H1 (cell line): ENCODE measurements at regions not wholly inside any gene's neighbourhood (a gene's known extent, or its start where the extent isn't known, plus 50 kb on each side); places are given as distances from the start of the nearest gene placed in this dataset.
A peak's percentile ranks its signal among the peaks of the same experiment; 100 is the strongest.

Source experiments
- CTCF ChIA-PET: fragments of 300-600 bp; sonication (Branson Sonifier 250); formaldehyde crosslinking; loops from one replicate; lab custom pipeline; 2021; ENCODE audit not compliant: partially characterized antibody; lab: Charles Lee
- POLR2A ChIA-PET: fragments of 300-600 bp; sonication (Branson Sonifier 250); formaldehyde crosslinking; loops from one replicate; lab custom pipeline; 2021; ENCODE audit warnings: inconsistent platforms; ENCODE audit not compliant: partially characterized antibody; lab: Charles Lee
- DNase-seq, 2 experiments: peaks; one replicate each; pipeline versions ENCODE4 v3.0.0 to v3.0.0-alpha.2; 2010 to 2022; ENCODE audit warnings: low spot score in 2 of 2, low read depth in 1 of 2, mixed read lengths in 1 of 2
- FAIRE-seq: peaks from 2 replicates; lab custom pipeline; 2011; peaks lifted over from hg19 to GRCh38; lab: Jason Lieb, UNC
- H2AFZ ChIP-seq: 2 replicates; pipeline ENCODE4 v1.8.1; 2012; ENCODE audit warnings: low read length, inconsistent platforms
- H2AK5ac ChIP-seq: 2 replicates; pipeline ENCODE4 v1.6.1; 2013; ENCODE audit warnings: low read depth, low read length
- H2BK120ac ChIP-seq: replicated peaks from 2 replicates; pipeline ENCODE3; 2013; ENCODE audit warnings: low read depth, low read length, inconsistent platforms
- H2BK12ac ChIP-seq: 2 replicates; pipeline ENCODE4 v1.6.1; 2013; ENCODE audit warnings: low read depth, low read length
- H2BK15ac ChIP-seq: 2 replicates; pipeline ENCODE4 v1.6.1; 2013; ENCODE audit warnings: low read length
- H2BK20ac ChIP-seq: 2 replicates; pipeline ENCODE4 v1.6.1; 2013; ENCODE audit warnings: low read length
- H2BK5ac ChIP-seq: 2 replicates; pipeline ENCODE4 v1.6.1; 2013; ENCODE audit warnings: low read depth, low read length
- H3K14ac ChIP-seq: 2 replicates; pipeline ENCODE4 v1.6.1; 2013; ENCODE audit warnings: inconsistent platforms; ENCODE audit not compliant: insufficient read length
- H3K18ac ChIP-seq: 2 replicates; pipeline ENCODE4 v1.6.1; 2013; ENCODE audit warnings: low read length; ENCODE audit errors: extremely low read depth
- H3K23ac ChIP-seq: 2 replicates; pipeline ENCODE4 v1.6.1; 2013; ENCODE audit warnings: inconsistent platforms; ENCODE audit not compliant: insufficient read length
- H3K23me2 ChIP-seq: 2 replicates; pipeline ENCODE4 v1.6.1; 2013; ENCODE audit warnings: low read depth, low read length
- H3K27ac ChIP-seq: 2 replicates; pipeline ENCODE4 v1.6.1; 2011; ENCODE audit warnings: low read depth, low read length, inconsistent platforms
- H3K27me3 ChIP-seq, 4 experiments: replicated peaks in 1 of 4; 1 replicate in 1 of 4; 2 replicates in 3 of 4; pipeline versions ENCODE4 v1.6.1 to v1.8.1; 2011 to 2013; ENCODE audit warnings: low read length in 3 of 4, mild to moderate bottlenecking in 3 of 4, inconsistent platforms in 2 of 4, mixed read lengths in 2 of 4, moderate library complexity in 1 of 4; ENCODE audit not compliant: control insufficient read depth in 3 of 4, insufficient read depth in 3 of 4; ENCODE audit errors: extremely low read depth in 1 of 4
- H3K36me3 ChIP-seq, 4 experiments: 2 replicates each; pipeline versions ENCODE4 v1.6.1 to v1.8.1; 2011 to 2013; ENCODE audit warnings: mild to moderate bottlenecking in 4 of 4, low read length in 3 of 4, moderate library complexity in 2 of 4, control low read depth in 1 of 4, inconsistent platforms in 1 of 4; ENCODE audit not compliant: insufficient read depth in 4 of 4, control insufficient read depth in 2 of 4
- H3K4ac ChIP-seq: replicated peaks from 2 replicates; pipeline ENCODE3; 2013; ENCODE audit warnings: low read length, low read depth, mixed read lengths, inconsistent platforms; ENCODE audit not compliant: insufficient read length
- H3K4me1 ChIP-seq, 4 experiments: replicated peaks in 1 of 4; 1 replicate in 1 of 4; 2 replicates in 3 of 4; pipeline versions ENCODE4 v1.6.1 to v1.8.1; 2011 to 2013; ENCODE audit warnings: low read length in 3 of 4, inconsistent platforms in 2 of 4, mixed read lengths in 1 of 4; ENCODE audit not compliant: insufficient read depth in 4 of 4, control insufficient read depth in 3 of 4
- H3K4me2 ChIP-seq, 2 experiments: 2 replicates each; pipeline versions ENCODE4 v1.6.1 to v1.8.1; 2011 to 2013; ENCODE audit warnings: low read depth in 2 of 2, low read length in 2 of 2, control low read depth in 1 of 2, inconsistent platforms in 1 of 2, mild to moderate bottlenecking in 1 of 2; ENCODE audit not compliant: insufficient read depth in 1 of 2
- H3K4me3 ChIP-seq, 4 experiments: fragments of 200-600, 300-600 bp in 1 of 4; sonication (generic), shearing (Covaris generic), sonication (Bioruptor Twin) in 1 of 4; 2 replicates each; pipeline versions ENCODE4 v1.5.1 to v1.8.1; 2011 to 2016; ENCODE audit warnings: low read length in 4 of 4, low read depth in 3 of 4, control low read depth in 2 of 4, inconsistent platforms in 2 of 4, mild to moderate bottlenecking in 2 of 4, mixed read lengths in 1 of 4, moderate library complexity in 1 of 4; ENCODE audit not compliant: insufficient read depth in 2 of 4; ENCODE audit errors: extremely low read depth in 1 of 4
- H3K56ac ChIP-seq: replicated peaks from 2 replicates; pipeline ENCODE3; 2013; ENCODE audit warnings: low read depth, mild to moderate bottlenecking, mixed read lengths, low read length, inconsistent platforms; ENCODE audit not compliant: insufficient read length
- H3K79me1 ChIP-seq: 2 replicates; pipeline ENCODE4 v1.6.1; 2013; ENCODE audit warnings: low read depth, low read length, control low read depth
- H3K79me2 ChIP-seq, 2 experiments: 2 replicates each; pipeline versions ENCODE4 v1.6.1 to v1.8.1; 2012 to 2013; ENCODE audit warnings: low read length in 2 of 2, mild to moderate bottlenecking in 2 of 2, inconsistent platforms in 1 of 2; ENCODE audit not compliant: insufficient read depth in 2 of 2, control insufficient read depth in 1 of 2
- H3K9ac ChIP-seq, 4 experiments: replicated peaks in 1 of 4; 1 replicate in 1 of 4; 2 replicates in 3 of 4; pipeline versions ENCODE4 v1.6.1 to v1.8.1; 2011 to 2013; ENCODE audit warnings: low read depth in 3 of 4, low read length in 3 of 4, control low read depth in 2 of 4, mild to moderate bottlenecking in 2 of 4, moderate library complexity in 2 of 4, inconsistent platforms in 1 of 4; ENCODE audit errors: extremely low read depth in 1 of 4
- H3K9me3 ChIP-seq, 2 experiments: 2 replicates each; pipeline versions ENCODE4 v1.6.1 to v1.8.1; 2012 to 2013; ENCODE audit warnings: mild to moderate bottlenecking in 2 of 2, moderate library complexity in 2 of 2, control low read depth in 1 of 2, inconsistent platforms in 1 of 2, low read depth in 1 of 2, low read length in 1 of 2, mixed read lengths in 1 of 2; ENCODE audit not compliant: insufficient read depth in 2 of 2
- H4K20me1 ChIP-seq, 2 experiments: replicated peaks in 1 of 2; 2 replicates each; pipeline versions ENCODE3 to v1.8.1; 2011 to 2013; ENCODE audit warnings: inconsistent platforms in 2 of 2, low read length in 2 of 2, mild to moderate bottlenecking in 1 of 2; ENCODE audit not compliant: insufficient read depth in 2 of 2, control insufficient read depth in 1 of 2
- H4K5ac ChIP-seq: 2 replicates; pipeline ENCODE4 v1.6.1; 2013; ENCODE audit warnings: low read length, low read depth, mixed read lengths, inconsistent platforms; ENCODE audit not compliant: insufficient read length
- H4K8ac ChIP-seq: 2 replicates; pipeline ENCODE4 v1.8.0; 2013; ENCODE audit warnings: mild to moderate bottlenecking, moderate library complexity, low read length, inconsistent platforms; ENCODE audit not compliant: insufficient read depth; ENCODE audit errors: extremely low read depth
- H4K91ac ChIP-seq: replicated peaks from 2 replicates; pipeline ENCODE3; 2013; ENCODE audit warnings: low read length, mixed read lengths, inconsistent platforms; ENCODE audit not compliant: insufficient read length
- CBX5 ChIP-seq: fragments of 300-800, 300-1000 bp; sonication (generic); IDR thresholded peaks from 2 replicates; pipeline ENCODE4 v1.7.1; 2016; ENCODE audit warnings: antibody characterized with exemption, low read length, low read depth
- KDM1A ChIP-seq: fragments of 200-600, 300-600 bp; sonication (generic); IDR thresholded peaks from 2 replicates; pipeline ENCODE4 v1.7.1; 2016; ENCODE audit warnings: mild to moderate bottlenecking, low read length, borderline replicate concordance
- MAFK ChIP-seq: IDR thresholded peaks from 2 replicates; pipeline ENCODE4 v1.6.1; 2012; ENCODE audit warnings: low read depth, mild to moderate bottlenecking, improper control_type of control experiment, low read length
- POU5F1 ChIP-seq: IDR thresholded peaks from 2 replicates; pipeline ENCODE4 v1.6.1; 2011; ENCODE audit warnings: low read depth, mild to moderate bottlenecking, low read length, moderate library complexity
- SIRT6 ChIP-seq: IDR thresholded peaks from one replicate; pipeline ENCODE4 v1.7.1; 2012; ENCODE audit warnings: low read length, inconsistent platforms
- YY1 ChIP-seq: IDR thresholded peaks from 2 replicates; pipeline ENCODE4 v1.6.1; 2011; ENCODE audit warnings: low read depth, mild to moderate bottlenecking, low read length
- WGBS, 2 experiments: shearing (Covaris generic) in 1 of 2; methylation state at CpG; one replicate each; pipeline versions ENCODE4 v1.1.6 to v1.1.7; 2013 to 2015; ENCODE audit warnings: low lambda C conversion rate in 2 of 2, mixed read lengths in 2 of 2, inconsistent platforms in 1 of 2, low coverage in 1 of 2, missing lambda C conversion rate in 1 of 2; ENCODE audit not compliant: insufficient replicate concordance in 2 of 2, insufficient coverage in 1 of 2, insufficient read length in 1 of 2; ENCODE audit errors: extremely low coverage in 1 of 2, missing lambda C conversion rate in 1 of 2; 5-methylcytosine and 5-hydroxymethylcytosine counted together

GRCh38 chr11:103730131-103730940 lies 306.1 kb upstream of the DDI1 start:
- H3K27me3 ChIP-seq = no peaks in the 10 kb centered on the region
- H3K4me2 ChIP-seq = no peak overlapping the region
- POLR2A ChIA-PET = interaction anchor here (1.2 kb wide), 1 partner anchor 8 kb away, joined by 3 read pairs; no protein-coding TSS in a partner anchor
- H3K79me1 ChIP-seq = no peaks in the 10 kb centered on the region
- no peak overlapping the region for H2BK5ac ChIP-seq
- H3K79me2 ChIP-seq = no peaks in the 10 kb centered on the region
- peaks cover 12 to 20% of the 10 kb centered on the region in 2 experiments for H3K9me3 ChIP-seq
- peak overlapping the region; percentile 93; the same call in 1 of the 2 replicates for H2AFZ ChIP-seq
- no peaks in the 10 kb centered on the region; a peak in 1 of 8 replicates for H3K36me3 ChIP-seq
- TF ChIP-seq POU5F1 (no peak), CBX5 (no peak), MAFK (no peak), KDM1A (no peak), YY1 (no peak), SIRT6 (no peak)
- H3K18ac ChIP-seq = no peak overlapping the region
- H3K4ac ChIP-seq = peak overlapping the region; percentile 15
- H3K4me3 ChIP-seq = no peak overlapping the region
- H4K91ac ChIP-seq = no peak overlapping the region
- H3K9ac ChIP-seq = no peak overlapping the region
- FAIRE-seq = no peak
- no peak overlapping the region for H3K14ac ChIP-seq
- H3K4me1 ChIP-seq = peaks cover 0 to 2% (median 0%) of the 10 kb centered on the region in 4 experiments; a peak in 2 of 7 replicates
- no peak overlapping the region for H2BK12ac ChIP-seq
- H2AK5ac ChIP-seq = no peak overlapping the region
- CTCF ChIA-PET = interaction anchor here (0.6 to 1.2 kb wide), 2 partner anchors 60 to 529 kb away, joined by 4 read pairs; no protein-coding TSS in a partner anchor
- H2BK15ac ChIP-seq = no peak overlapping the region
- no peak overlapping the region for H3K23ac ChIP-seq
- no peak for DNase-seq
- H4K5ac ChIP-seq = no peak overlapping the region
- no peaks in the 10 kb centered on the region for H4K20me1 ChIP-seq
- WGBS, 2 experiments = 80% methylated on average over 2 of the region's 2 CpGs; no CpG with 5 or more reads in 1 of the 2 experiments
- no peak overlapping the region for H3K56ac ChIP-seq
- no peak overlapping the region for H4K8ac ChIP-seq
- H3K23me2 ChIP-seq = no peaks in the 10 kb centered on the region
- H3K27ac ChIP-seq = no peak overlapping the region
- H2BK20ac ChIP-seq = no peak overlapping the region
- no peak overlapping the region for H2BK120ac ChIP-seq
